H1 (cell line): ENCODE measurements at regions not wholly inside any gene's neighbourhood (a gene's known extent, or its start where the extent isn't known, plus 50 kb on each side); places are given as distances from the start of the nearest gene placed in this dataset.

ENCODE experiments used
- CTCF ChIA-PET: fragments of 300-600 bp; sonication (Branson Sonifier 250); formaldehyde crosslinking; loops from one replicate; lab custom pipeline; 2021; ENCODE audit not compliant: partially characterized antibody; lab: Charles Lee
- POLR2A ChIA-PET: fragments of 300-600 bp; sonication (Branson Sonifier 250); formaldehyde crosslinking; loops from one replicate; lab custom pipeline; 2021; ENCODE audit warnings: inconsistent platforms; ENCODE audit not compliant: partially characterized antibody; lab: Charles Lee
- DNase-seq, 2 experiments: peaks; one replicate each; pipeline versions ENCODE4 v3.0.0 to v3.0.0-alpha.2; 2010 to 2022; ENCODE audit warnings: low spot score in 2 of 2, low read depth in 1 of 2, mixed read lengths in 1 of 2
- FAIRE-seq: peaks from 2 replicates; lab custom pipeline; 2011; peaks lifted over from hg19 to GRCh38; lab: Jason Lieb, UNC
- H2AFZ ChIP-seq: 2 replicates; pipeline ENCODE4 v1.8.1; 2012; ENCODE audit warnings: low read length, inconsistent platforms
- H2AK5ac ChIP-seq: 2 replicates; pipeline ENCODE4 v1.6.1; 2013; ENCODE audit warnings: low read depth, low read length
- H2BK120ac ChIP-seq: replicated peaks from 2 replicates; pipeline ENCODE3; 2013; ENCODE audit warnings: low read depth, low read length, inconsistent platforms
- H2BK12ac ChIP-seq: 2 replicates; pipeline ENCODE4 v1.6.1; 2013; ENCODE audit warnings: low read depth, low read length
- H2BK15ac ChIP-seq: 2 replicates; pipeline ENCODE4 v1.6.1; 2013; ENCODE audit warnings: low read length
- H2BK20ac ChIP-seq: 2 replicates; pipeline ENCODE4 v1.6.1; 2013; ENCODE audit warnings: low read length
- H2BK5ac ChIP-seq: 2 replicates; pipeline ENCODE4 v1.6.1; 2013; ENCODE audit warnings: low read depth, low read length
- H3K14ac ChIP-seq: 2 replicates; pipeline ENCODE4 v1.6.1; 2013; ENCODE audit warnings: inconsistent platforms; ENCODE audit not compliant: insufficient read length
- H3K18ac ChIP-seq: 2 replicates; pipeline ENCODE4 v1.6.1; 2013; ENCODE audit warnings: low read length; ENCODE audit errors: extremely low read depth
- H3K23ac ChIP-seq: 2 replicates; pipeline ENCODE4 v1.6.1; 2013; ENCODE audit warnings: inconsistent platforms; ENCODE audit not compliant: insufficient read length
- H3K23me2 ChIP-seq: 2 replicates; pipeline ENCODE4 v1.6.1; 2013; ENCODE audit warnings: low read depth, low read length
- H3K27ac ChIP-seq: 2 replicates; pipeline ENCODE4 v1.6.1; 2011; ENCODE audit warnings: low read depth, low read length, inconsistent platforms
- H3K27me3 ChIP-seq, 4 experiments: replicated peaks in 1 of 4; 1 replicate in 1 of 4; 2 replicates in 3 of 4; pipeline versions ENCODE4 v1.6.1 to v1.8.1; 2011 to 2013; ENCODE audit warnings: low read length in 3 of 4, mild to moderate bottlenecking in 3 of 4, inconsistent platforms in 2 of 4, mixed read lengths in 2 of 4, moderate library complexity in 1 of 4; ENCODE audit not compliant: control insufficient read depth in 3 of 4, insufficient read depth in 3 of 4; ENCODE audit errors: extremely low read depth in 1 of 4
- H3K36me3 ChIP-seq, 4 experiments: 2 replicates each; pipeline versions ENCODE4 v1.6.1 to v1.8.1; 2011 to 2013; ENCODE audit warnings: mild to moderate bottlenecking in 4 of 4, low read length in 3 of 4, moderate library complexity in 2 of 4, control low read depth in 1 of 4, inconsistent platforms in 1 of 4; ENCODE audit not compliant: insufficient read depth in 4 of 4, control insufficient read depth in 2 of 4
- H3K4ac ChIP-seq: replicated peaks from 2 replicates; pipeline ENCODE3; 2013; ENCODE audit warnings: low read length, low read depth, mixed read lengths, inconsistent platforms; ENCODE audit not compliant: insufficient read length
- H3K4me1 ChIP-seq, 4 experiments: replicated peaks in 1 of 4; 1 replicate in 1 of 4; 2 replicates in 3 of 4; pipeline versions ENCODE4 v1.6.1 to v1.8.1; 2011 to 2013; ENCODE audit warnings: low read length in 3 of 4, inconsistent platforms in 2 of 4, mixed read lengths in 1 of 4; ENCODE audit not compliant: insufficient read depth in 4 of 4, control insufficient read depth in 3 of 4
- H3K4me2 ChIP-seq, 2 experiments: 2 replicates each; pipeline versions ENCODE4 v1.6.1 to v1.8.1; 2011 to 2013; ENCODE audit warnings: low read depth in 2 of 2, low read length in 2 of 2, control low read depth in 1 of 2, inconsistent platforms in 1 of 2, mild to moderate bottlenecking in 1 of 2; ENCODE audit not compliant: insufficient read depth in 1 of 2
- H3K4me3 ChIP-seq, 4 experiments: fragments of 200-600, 300-600 bp in 1 of 4; sonication (generic), shearing (Covaris generic), sonication (Bioruptor Twin) in 1 of 4; 2 replicates each; pipeline versions ENCODE4 v1.5.1 to v1.8.1; 2011 to 2016; ENCODE audit warnings: low read length in 4 of 4, low read depth in 3 of 4, control low read depth in 2 of 4, inconsistent platforms in 2 of 4, mild to moderate bottlenecking in 2 of 4, mixed read lengths in 1 of 4, moderate library complexity in 1 of 4; ENCODE audit not compliant: insufficient read depth in 2 of 4; ENCODE audit errors: extremely low read depth in 1 of 4
- H3K56ac ChIP-seq: replicated peaks from 2 replicates; pipeline ENCODE3; 2013; ENCODE audit warnings: low read depth, mild to moderate bottlenecking, mixed read lengths, low read length, inconsistent platforms; ENCODE audit not compliant: insufficient read length
- H3K79me1 ChIP-seq: 2 replicates; pipeline ENCODE4 v1.6.1; 2013; ENCODE audit warnings: low read depth, low read length, control low read depth
- H3K79me2 ChIP-seq, 2 experiments: 2 replicates each; pipeline versions ENCODE4 v1.6.1 to v1.8.1; 2012 to 2013; ENCODE audit warnings: low read length in 2 of 2, mild to moderate bottlenecking in 2 of 2, inconsistent platforms in 1 of 2; ENCODE audit not compliant: insufficient read depth in 2 of 2, control insufficient read depth in 1 of 2
- H3K9ac ChIP-seq, 4 experiments: replicated peaks in 1 of 4; 1 replicate in 1 of 4; 2 replicates in 3 of 4; pipeline versions ENCODE4 v1.6.1 to v1.8.1; 2011 to 2013; ENCODE audit warnings: low read depth in 3 of 4, low read length in 3 of 4, control low read depth in 2 of 4, mild to moderate bottlenecking in 2 of 4, moderate library complexity in 2 of 4, inconsistent platforms in 1 of 4; ENCODE audit errors: extremely low read depth in 1 of 4
- H3K9me3 ChIP-seq, 2 experiments: 2 replicates each; pipeline versions ENCODE4 v1.6.1 to v1.8.1; 2012 to 2013; ENCODE audit warnings: mild to moderate bottlenecking in 2 of 2, moderate library complexity in 2 of 2, control low read depth in 1 of 2, inconsistent platforms in 1 of 2, low read depth in 1 of 2, low read length in 1 of 2, mixed read lengths in 1 of 2; ENCODE audit not compliant: insufficient read depth in 2 of 2
- H4K20me1 ChIP-seq, 2 experiments: replicated peaks in 1 of 2; 2 replicates each; pipeline versions ENCODE3 to v1.8.1; 2011 to 2013; ENCODE audit warnings: inconsistent platforms in 2 of 2, low read length in 2 of 2, mild to moderate bottlenecking in 1 of 2; ENCODE audit not compliant: insufficient read depth in 2 of 2, control insufficient read depth in 1 of 2
- H4K5ac ChIP-seq: 2 replicates; pipeline ENCODE4 v1.6.1; 2013; ENCODE audit warnings: low read length, low read depth, mixed read lengths, inconsistent platforms; ENCODE audit not compliant: insufficient read length
- H4K8ac ChIP-seq: 2 replicates; pipeline ENCODE4 v1.8.0; 2013; ENCODE audit warnings: mild to moderate bottlenecking, moderate library complexity, low read length, inconsistent platforms; ENCODE audit not compliant: insufficient read depth; ENCODE audit errors: extremely low read depth
- H4K91ac ChIP-seq: replicated peaks from 2 replicates; pipeline ENCODE3; 2013; ENCODE audit warnings: low read length, mixed read lengths, inconsistent platforms; ENCODE audit not compliant: insufficient read length
- ASH2L ChIP-seq: fragments of 200-600, 300-600 bp; sonication (generic); IDR thresholded peaks from one replicate; pipeline ENCODE4 v1.7.1; 2017; ENCODE audit warnings: low read length
- CEBPB ChIP-seq: IDR thresholded peaks from 2 replicates; pipeline ENCODE4 v1.6.1; 2012; ENCODE audit warnings: low read depth, low read length
- CTBP2 ChIP-seq: IDR thresholded peaks from 2 replicates; pipeline ENCODE4 v1.7.0; 2011; ENCODE audit warnings: borderline replicate concordance, mild to moderate bottlenecking, moderate library complexity, mixed read lengths, low read length; ENCODE audit not compliant: insufficient read depth, insufficient read length
- NANOG ChIP-seq: IDR thresholded peaks from 2 replicates; pipeline ENCODE4 v1.6.1; 2011; ENCODE audit warnings: low read length, low read depth, mild to moderate bottlenecking, inconsistent platforms; ENCODE audit not compliant: insufficient read depth, poor library complexity, severe bottlenecking
- PHF8 ChIP-seq: fragments of 200-600 bp; sonication (generic); conservative IDR thresholded peaks from 2 replicates; pipeline ENCODE4 v1.7.1; 2012; ENCODE audit warnings: low read depth, mild to moderate bottlenecking, inconsistent platforms, low read length, moderate library complexity
- POLR2A ChIP-seq, 2 experiments: IDR thresholded peaks; 1 replicate in 1 of 2; 2 replicates in 1 of 2; pipeline ENCODE4 v1.6.1; 2011; ENCODE audit warnings: low read depth in 2 of 2, low read length in 2 of 2, mild to moderate bottlenecking in 2 of 2; ENCODE audit errors: control extremely low read depth in 1 of 2
- RBBP5 ChIP-seq: IDR thresholded peaks from 2 replicates; pipeline ENCODE4 v1.7.1; 2012; ENCODE audit warnings: low read depth, mild to moderate bottlenecking, inconsistent platforms, low read length, moderate library complexity, borderline replicate concordance
- RXRA ChIP-seq: IDR thresholded peaks from 2 replicates; pipeline ENCODE4 v1.6.1; 2011; ENCODE audit warnings: low read depth, mild to moderate bottlenecking, low read length, moderate library complexity; ENCODE audit not compliant: insufficient read depth
- SAP30 ChIP-seq: fragments of 300-600 bp; sonication (generic); IDR thresholded peaks from 2 replicates; pipeline ENCODE4 v1.7.1; 2012; ENCODE audit warnings: low read length, moderate library complexity, mild to moderate bottlenecking, inconsistent platforms; ENCODE audit not compliant: insufficient read depth, insufficient replicate concordance
- SIN3A ChIP-seq, 2 experiments: IDR thresholded peaks in 1 of 2; conservative IDR thresholded peaks in 1 of 2; 2 replicates each; pipeline ENCODE4 v1.6.1; 2011 to 2012; ENCODE audit warnings: low read length in 2 of 2, improper control_type of control experiment in 1 of 2, low read depth in 1 of 2, mild to moderate bottlenecking in 1 of 2
- SIX5 ChIP-seq: IDR thresholded peaks from 2 replicates; pipeline ENCODE4 v1.6.1; 2011; ENCODE audit warnings: mild to moderate bottlenecking, low read depth, low read length
- TCF12 ChIP-seq: IDR thresholded peaks from 2 replicates; pipeline ENCODE4 v1.6.1; 2011; ENCODE audit warnings: low read depth, mild to moderate bottlenecking, low read length
- WGBS, 2 experiments: shearing (Covaris generic) in 1 of 2; methylation state at CpG; one replicate each; pipeline versions ENCODE4 v1.1.6 to v1.1.7; 2013 to 2015; ENCODE audit warnings: low lambda C conversion rate in 2 of 2, mixed read lengths in 2 of 2, inconsistent platforms in 1 of 2, low coverage in 1 of 2, missing lambda C conversion rate in 1 of 2; ENCODE audit not compliant: insufficient replicate concordance in 2 of 2, insufficient coverage in 1 of 2, insufficient read length in 1 of 2; ENCODE audit errors: extremely low coverage in 1 of 2, missing lambda C conversion rate in 1 of 2; 5-methylcytosine and 5-hydroxymethylcytosine counted together
- TF ChIP-seq, protein P1 (sequence below): IDR thresholded peaks from 2 replicates; pipeline ENCODE4 v1.6.1; 2012; ENCODE audit warnings: low read length, inconsistent platforms

DNA sequence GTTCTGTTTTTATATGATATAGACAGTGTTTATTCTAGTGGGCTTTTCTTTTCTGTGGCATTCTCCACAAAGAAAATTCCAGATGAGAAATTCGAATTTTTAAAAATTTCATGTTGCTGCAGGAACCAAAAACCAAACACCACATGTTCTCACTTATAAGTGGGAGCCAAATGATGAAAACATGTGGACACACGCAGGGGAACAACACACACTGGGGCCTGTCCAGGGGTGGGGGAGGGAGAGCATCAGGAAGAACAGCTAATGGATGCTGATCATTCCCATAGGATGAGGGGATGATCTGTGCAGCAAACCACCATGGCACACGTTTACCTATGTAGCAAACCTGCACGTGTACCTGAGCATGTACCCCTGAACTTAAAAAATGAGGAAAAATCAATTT lies 499.0 kb upstream of the SLC35B3 start:
- H2BK12ac ChIP-seq: no peak overlapping the region
- no peak overlapping the region for H4K91ac ChIP-seq
- H3K36me3 ChIP-seq: no peaks in the 10 kb centered on the region
- H2BK20ac ChIP-seq: no peak overlapping the region
- H4K20me1 ChIP-seq: no peaks in the 10 kb centered on the region
- H3K4me1 ChIP-seq: no peaks in the 10 kb centered on the region
- DNase-seq (no peak), FAIRE-seq (no peak)
- H3K79me2 ChIP-seq: no peaks in the 10 kb centered on the region
- no peak overlapping the region for H2BK120ac ChIP-seq
- no peaks in the 10 kb centered on the region for H3K27me3 ChIP-seq
- H3K23ac ChIP-seq: no peak overlapping the region
- H3K9ac ChIP-seq: no peak overlapping the region
- no peak overlapping the region for H4K5ac ChIP-seq
- no peak overlapping the region for H2BK5ac ChIP-seq
- H3K18ac ChIP-seq: no peak overlapping the region
- no peaks in the 10 kb centered on the region for H3K9me3 ChIP-seq
- CTCF ChIA-PET: no interaction called here
- H3K79me1 ChIP-seq: no peaks in the 10 kb centered on the region
- POLR2A ChIA-PET: no interaction called here
- H2AFZ ChIP-seq: no peak overlapping the region
- H3K27ac ChIP-seq: no peak overlapping the region
- H3K14ac ChIP-seq: no peak overlapping the region
- no peaks in the 10 kb centered on the region for H3K23me2 ChIP-seq
- H4K8ac ChIP-seq: no peak overlapping the region
- no peak overlapping the region for H2BK15ac ChIP-seq
- no peak overlapping the region for H3K4me3 ChIP-seq
- H2AK5ac ChIP-seq: no peak overlapping the region
- H3K4ac ChIP-seq: no peak overlapping the region
- no peak overlapping the region for H3K56ac ChIP-seq
- no peak overlapping the region for H3K4me2 ChIP-seq
- WGBS, 2 experiments: 87% methylated on average over 4 of the region's 4 CpGs; no CpG with 5 or more reads in 1 of the 2 experiments
- TF ChIP-seq CTBP2: no peak
- no peak for TF ChIP-seq RBBP5
- TF ChIP-seq RXRA: no peak
- no peak for TF ChIP-seq ASH2L
- no peak for TF ChIP-seq NANOG
- no peak for TF ChIP-seq SIX5
- TF ChIP-seq PHF8: no peak
- no peak for TF ChIP-seq SIN3A (conservative IDR thresholded peaks at IDR 0.05 in 1 of 2, IDR thresholded peaks at IDR 0.05 in 1 of 2; ENCODE audit: low read depth in 1 of 2, low read length in 2 of 2)
- TF ChIP-seq POLR2A (IDR thresholded peaks at IDR 0.05; ENCODE audit: control extremely low read depth in 1 of 2, low read depth in 2 of 2, low read length in 2 of 2): no peak
- no peak for TF ChIP-seq TCF12
- TF ChIP-seq SAP30: no peak
- TF ChIP-seq, protein P1, sequence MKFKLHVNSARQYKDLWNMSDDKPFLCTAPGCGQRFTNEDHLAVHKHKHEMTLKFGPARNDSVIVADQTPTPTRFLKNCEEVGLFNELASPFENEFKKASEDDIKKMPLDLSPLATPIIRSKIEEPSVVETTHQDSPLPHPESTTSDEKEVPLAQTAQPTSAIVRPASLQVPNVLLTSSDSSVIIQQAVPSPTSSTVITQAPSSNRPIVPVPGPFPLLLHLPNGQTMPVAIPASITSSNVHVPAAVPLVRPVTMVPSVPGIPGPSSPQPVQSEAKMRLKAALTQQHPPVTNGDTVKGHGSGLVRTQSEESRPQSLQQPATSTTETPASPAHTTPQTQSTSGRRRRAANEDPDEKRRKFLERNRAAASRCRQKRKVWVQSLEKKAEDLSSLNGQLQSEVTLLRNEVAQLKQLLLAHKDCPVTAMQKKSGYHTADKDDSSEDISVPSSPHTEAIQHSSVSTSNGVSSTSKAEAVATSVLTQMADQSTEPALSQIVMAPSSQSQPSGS: no peak
- no peak for TF ChIP-seq CEBPB
